ENCODE measurements at regions not wholly inside any gene's neighbourhood (a gene's known extent, or its start where the extent isn't known, plus 50 kb on each side); places are given as distances from the start of the nearest gene placed in this dataset.

- no peak for TF ChIP-seq CTCF (conservative IDR thresholded peaks at IDR 0.05)
- no peak for TF ChIP-seq ZFX (IDR thresholded peaks at IDR 0.05)
Observed at GRCh38 chr1:222996310-222996975, 146.6 kb downstream of the TLR5 start.
